Panc1 (cell line): ENCODE measurements at regions not wholly inside any gene's neighbourhood (a gene's known extent, or its start where the extent isn't known, plus 50 kb on each side); places are given as distances from the start of the nearest gene placed in this dataset.

ENCODE experiments used
- ATAC-seq: fragments of 200-7000 bp; cut with Tn5 transposase; 2 replicates; pipeline ENCODE4 v1.9.1; 2020; ENCODE audit warnings: mild to moderate bottlenecking, moderate library complexity
- BruUV-seq: library from RNA; stranded (reverse); fragments of 400-500 nt; replicated peaks from 2 replicates; lab custom pipeline; 2021; lab: Mats Ljungman, UMichigan
- CTCF ChIA-PET: fragments of 300-600 bp; sonication (Branson Sonifier 250); formaldehyde crosslinking; loops from one replicate; lab custom pipeline; 2022; ENCODE audit warnings: antibody characterized with exemption; lab: Charles Lee
- POLR2A ChIA-PET: fragments of 300-600 bp; sonication (Branson Sonifier 250); formaldehyde crosslinking; loops from one replicate; lab custom pipeline; 2022; ENCODE audit warnings: antibody characterized with exemption; lab: Charles Lee
- DNase-seq: peaks from one replicate; pipeline ENCODE4 v3.0.0-alpha.2; 2010; ENCODE audit warnings: low read depth, low spot score
- H3K27ac ChIP-seq: 2 replicates; pipeline ENCODE4 v1.5.1; 2011; ENCODE audit warnings: mild to moderate bottlenecking, low read length, inconsistent platforms
- H3K27me3 ChIP-seq: fragments of 200-500 bp; sonication (Bioruptor generic); 2 replicates; pipeline ENCODE4 v1.6.0; 2014; ENCODE audit warnings: low read length, inconsistent platforms; ENCODE audit not compliant: control insufficient read depth, insufficient read depth
- H3K36me3 ChIP-seq: fragments of 200-500 bp; sonication (Bioruptor generic); 2 replicates; pipeline ENCODE4 v1.5.1; 2014; ENCODE audit warnings: inconsistent platforms, mild to moderate bottlenecking, low read length, moderate library complexity; ENCODE audit not compliant: control insufficient read depth, insufficient read depth
- H3K4me1 ChIP-seq: 2 replicates; pipeline ENCODE4 v1.5.1; 2011; ENCODE audit warnings: inconsistent platforms, mild to moderate bottlenecking, low read length, moderate library complexity; ENCODE audit not compliant: control insufficient read depth, insufficient read depth
- H3K4me3 ChIP-seq, 2 experiments: 2 replicates each; pipeline ENCODE4 v1.5.1; 2011 to 2012; ENCODE audit warnings: low read depth in 2 of 2, low read length in 2 of 2, mild to moderate bottlenecking in 2 of 2, inconsistent platforms in 1 of 2, moderate library complexity in 1 of 2
- H3K9me3 ChIP-seq: fragments of 200-500 bp; sonication (Bioruptor generic); 2 replicates; pipeline ENCODE4 v1.5.1; 2014; ENCODE audit warnings: low read depth, mild to moderate bottlenecking, inconsistent platforms, low read length, moderate library complexity; ENCODE audit not compliant: control insufficient read depth, insufficient read depth
- POLR2AphosphoS5 ChIP-seq: IDR thresholded peaks from 2 replicates; pipeline ENCODE4 v1.6.1; 2012; ENCODE audit warnings: mild to moderate bottlenecking, low read depth, low read length, moderate library complexity
- REST ChIP-seq, 2 experiments: IDR thresholded peaks; 2 replicates each; pipeline ENCODE4 v1.6.1; 2011 to 2012; ENCODE audit warnings: low read depth in 2 of 2, control low read depth in 1 of 2, low read length in 1 of 2, mild to moderate bottlenecking in 1 of 2, moderate library complexity in 1 of 2; ENCODE audit not compliant: insufficient read depth in 1 of 2
- SIN3A ChIP-seq: IDR thresholded peaks from 2 replicates; pipeline ENCODE4 v1.6.1; 2012; ENCODE audit warnings: low read depth, mild to moderate bottlenecking, low read length, moderate library complexity, borderline replicate concordance; ENCODE audit not compliant: insufficient read depth
- TCF7L2 ChIP-seq: IDR thresholded peaks from 2 replicates; pipeline ENCODE4 v1.6.1; 2011; ENCODE audit warnings: mild to moderate bottlenecking, low read depth, low read length, inconsistent platforms
- in situ Hi-C: cut with HindIII; loops from 2 replicates; pipeline ENCODE4 v1.10.0; 2016; ENCODE audit warnings: low sequenced_read_pairs, low pct_unique_long_range_greater_than_20kb
- intact Hi-C: fragments of 100-400 bp; cut with micrococcal nuclease; formaldehyde crosslinking; loops from one replicate; pipeline ENCODE4 v1.10.0; 2022; ENCODE audit not compliant: unreplicated experiment
- TF ChIP-seq, protein P1 (sequence below): fragments of 450-650 bp; IDR thresholded peaks from 2 replicates; pipeline ENCODE4 v1.5.1; 2017; ENCODE audit warnings: mild to moderate bottlenecking

GRCh38 chr18:75525331-75525730 is 97.8 kb upstream of the SMIM21 start:
- H3K9me3 ChIP-seq, result no peaks in the 10 kb centered on the region
- CTCF ChIA-PET, result no interaction called here
- peaks cover 10% of the 10 kb centered on the region for H3K27me3 ChIP-seq
- intact Hi-C loops (no loop called here), in situ Hi-C loops (no loop called here)
- H3K27ac ChIP-seq, result no peak overlapping the region
- H3K4me3 ChIP-seq, result no peak overlapping the region
- TF ChIP-seq REST (IDR thresholded peaks at IDR 0.05; ENCODE audit: insufficient read depth in 1 of 2, low read depth in 2 of 2, low read length in 1 of 2) (no peak), POLR2AphosphoS5 (no peak), TCF7L2 (no peak; the same call in 1 of the 2 replicates), SIN3A (no peak)
- TF ChIP-seq, protein P1, sequence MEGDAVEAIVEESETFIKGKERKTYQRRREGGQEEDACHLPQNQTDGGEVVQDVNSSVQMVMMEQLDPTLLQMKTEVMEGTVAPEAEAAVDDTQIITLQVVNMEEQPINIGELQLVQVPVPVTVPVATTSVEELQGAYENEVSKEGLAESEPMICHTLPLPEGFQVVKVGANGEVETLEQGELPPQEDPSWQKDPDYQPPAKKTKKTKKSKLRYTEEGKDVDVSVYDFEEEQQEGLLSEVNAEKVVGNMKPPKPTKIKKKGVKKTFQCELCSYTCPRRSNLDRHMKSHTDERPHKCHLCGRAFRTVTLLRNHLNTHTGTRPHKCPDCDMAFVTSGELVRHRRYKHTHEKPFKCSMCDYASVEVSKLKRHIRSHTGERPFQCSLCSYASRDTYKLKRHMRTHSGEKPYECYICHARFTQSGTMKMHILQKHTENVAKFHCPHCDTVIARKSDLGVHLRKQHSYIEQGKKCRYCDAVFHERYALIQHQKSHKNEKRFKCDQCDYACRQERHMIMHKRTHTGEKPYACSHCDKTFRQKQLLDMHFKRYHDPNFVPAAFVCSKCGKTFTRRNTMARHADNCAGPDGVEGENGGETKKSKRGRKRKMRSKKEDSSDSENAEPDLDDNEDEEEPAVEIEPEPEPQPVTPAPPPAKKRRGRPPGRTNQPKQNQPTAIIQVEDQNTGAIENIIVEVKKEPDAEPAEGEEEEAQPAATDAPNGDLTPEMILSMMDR, result no peak
- DNase-seq, result no peak
- POLR2A ChIA-PET, result no interaction called here
- H3K36me3 ChIP-seq, result no peaks in the 10 kb centered on the region
- no peak for ATAC-seq
- no TSS peak for BruUV-seq
- no peaks in the 10 kb centered on the region for H3K4me1 ChIP-seq

- CTCF ChIA-PET, result no interaction called here
- TF ChIP-seq TCF7L2 (no peak), POLR2AphosphoS5 (no peak), SIN3A (no peak), REST (IDR thresholded peaks at IDR 0.05; ENCODE audit: insufficient read depth in 1 of 2, low read depth in 2 of 2, low read length in 1 of 2) (no peak)
- TF ChIP-seq, protein P1, result no peak
- no TSS peak for BruUV-seq
These were observed 97.3 kb upstream of the SMIM21 start for GRCh38 chr18:75524841-75525240.

More at GRCh38 chr18:75524841-75525240, 97.3 kb upstream of the SMIM21 start:
- ATAC-seq, result no peak
- intact Hi-C loops, result no loop called here
- H3K4me3 ChIP-seq, result no peak overlapping the region
- DNase-seq, result no peak
- in situ Hi-C loops, result no loop called here
- peaks cover 10% of the 10 kb centered on the region for H3K27me3 ChIP-seq
- no peaks in the 10 kb centered on the region for H3K4me1 ChIP-seq
- H3K9me3 ChIP-seq, result no peaks in the 10 kb centered on the region
- POLR2A ChIA-PET, result no interaction called here
- H3K27ac ChIP-seq, result no peak overlapping the region
- H3K36me3 ChIP-seq, result no peaks in the 10 kb centered on the region
